ENCODE measurements at regions not wholly inside any gene's neighbourhood (a gene's known extent, or its start where the extent isn't known, plus 50 kb on each side); places are given as distances from the start of the nearest gene placed in this dataset.

DNA sequence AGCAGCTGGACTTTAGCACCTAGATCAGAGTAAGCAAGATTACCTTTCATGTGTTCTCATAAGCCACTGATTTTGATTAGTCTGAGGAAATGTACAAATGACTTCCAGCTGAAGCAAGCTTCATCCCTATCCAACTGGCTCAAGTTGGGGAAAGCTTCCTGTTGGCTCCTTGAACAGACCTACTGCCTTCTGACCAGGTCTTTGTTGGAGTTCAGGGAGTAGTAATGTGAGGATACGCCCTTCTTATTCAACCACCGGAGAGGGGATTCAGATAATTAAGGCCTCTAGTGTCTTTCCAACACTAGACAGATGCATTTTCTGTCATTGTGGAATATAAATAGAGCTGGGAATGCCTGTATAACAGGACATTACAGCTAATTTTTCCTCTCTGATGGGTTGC is 268.9 kb downstream of the TGFB2 start:
- intact Hi-C loops (cut with DNase I), result no loop called here
- H3K27ac ChIP-seq, result no peak overlapping the region
- no peak for DNase-seq
- TF ChIP-seq POLR2A (IDR thresholded peaks at IDR 0.05), result no peak
- no peaks in the 10 kb centered on the region for H3K36me3 ChIP-seq
- WGBS, 3 donors, result 86 to 96% (median 94%) methylated on average over 2 of the region's 2 CpGs
- H3K9me3 ChIP-seq, result no peaks in the 10 kb centered on the region
- no peak overlapping the region for H3K4me3 ChIP-seq
- H3K4me1 ChIP-seq (ENCODE audit: insufficient read depth), result no peaks in the 10 kb centered on the region
- no peaks in the 10 kb centered on the region for H3K27me3 ChIP-seq

DNA sequence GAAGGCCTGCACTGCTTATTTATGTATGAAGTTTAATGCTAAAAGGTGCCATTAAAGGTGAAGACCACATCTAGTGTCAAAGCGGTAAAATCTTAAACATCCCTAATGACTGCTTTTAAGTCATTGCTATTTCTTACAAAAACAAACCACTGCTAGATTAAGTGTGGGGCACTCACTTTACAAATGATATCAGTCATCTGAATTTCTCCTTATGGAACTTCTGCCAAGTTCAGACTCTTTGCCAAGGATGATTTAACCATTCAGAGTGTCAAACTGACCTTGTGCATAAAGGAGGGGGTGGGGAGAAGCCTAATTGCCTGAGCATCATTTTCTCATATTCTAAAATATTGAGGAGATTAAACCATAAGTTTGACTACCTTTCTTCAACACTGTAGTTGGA is 271.5 kb downstream of the TGFB2 start:
- Histone ChIP-seq H3K4me1 (ENCODE audit: insufficient read depth) (no peaks in the 10 kb centered on the region), H3K36me3 (no peaks in the 10 kb centered on the region), H3K4me3 (no peak overlapping the region), H3K27me3 (no peaks in the 10 kb centered on the region), H3K9me3 (no peaks in the 10 kb centered on the region), H3K27ac (no peak overlapping the region)
- TF ChIP-seq, protein P1, sequence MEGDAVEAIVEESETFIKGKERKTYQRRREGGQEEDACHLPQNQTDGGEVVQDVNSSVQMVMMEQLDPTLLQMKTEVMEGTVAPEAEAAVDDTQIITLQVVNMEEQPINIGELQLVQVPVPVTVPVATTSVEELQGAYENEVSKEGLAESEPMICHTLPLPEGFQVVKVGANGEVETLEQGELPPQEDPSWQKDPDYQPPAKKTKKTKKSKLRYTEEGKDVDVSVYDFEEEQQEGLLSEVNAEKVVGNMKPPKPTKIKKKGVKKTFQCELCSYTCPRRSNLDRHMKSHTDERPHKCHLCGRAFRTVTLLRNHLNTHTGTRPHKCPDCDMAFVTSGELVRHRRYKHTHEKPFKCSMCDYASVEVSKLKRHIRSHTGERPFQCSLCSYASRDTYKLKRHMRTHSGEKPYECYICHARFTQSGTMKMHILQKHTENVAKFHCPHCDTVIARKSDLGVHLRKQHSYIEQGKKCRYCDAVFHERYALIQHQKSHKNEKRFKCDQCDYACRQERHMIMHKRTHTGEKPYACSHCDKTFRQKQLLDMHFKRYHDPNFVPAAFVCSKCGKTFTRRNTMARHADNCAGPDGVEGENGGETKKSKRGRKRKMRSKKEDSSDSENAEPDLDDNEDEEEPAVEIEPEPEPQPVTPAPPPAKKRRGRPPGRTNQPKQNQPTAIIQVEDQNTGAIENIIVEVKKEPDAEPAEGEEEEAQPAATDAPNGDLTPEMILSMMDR (IDR thresholded peaks at IDR 0.05), result no peak
- no peak for TF ChIP-seq EP300 (IDR thresholded peaks at IDR 0.05)
- intact Hi-C loops (cut with DNase I), result no loop called here
- no peak for DNase-seq
- WGBS, 3 donors, result 44 to 80% (median 62%) methylated on average over 1 of the region's 1 CpG

DNA sequence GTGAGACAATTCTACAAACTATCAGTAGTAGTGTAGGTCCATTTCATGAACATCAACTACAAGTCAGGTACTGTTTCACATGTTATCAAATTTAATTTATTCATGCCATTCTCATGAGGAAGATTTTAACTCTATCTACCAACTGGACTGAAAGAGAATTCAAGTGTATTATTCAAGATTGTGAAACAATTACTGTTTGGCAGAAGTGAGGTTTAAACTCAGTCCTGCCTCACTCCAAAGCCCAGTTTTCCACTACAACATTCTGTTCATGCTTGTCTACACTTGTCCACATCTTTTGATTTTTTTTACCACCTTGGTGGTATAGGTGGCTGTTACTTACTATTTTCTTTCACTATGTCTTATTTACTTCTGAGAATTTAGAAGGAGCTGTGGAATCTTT is 272.9 kb downstream of the TGFB2 start:
- Histone ChIP-seq H3K27ac (no peak overlapping the region), H3K27me3 (no peaks in the 10 kb centered on the region), H3K4me3 (no peak overlapping the region), H3K36me3 (no peaks in the 10 kb centered on the region), H3K4me1 (ENCODE audit: insufficient read depth) (no peaks in the 10 kb centered on the region), H3K9me3 (no peaks in the 10 kb centered on the region)
- intact Hi-C loops (cut with DNase I), result no loop called here
- DNase-seq, result no peak
- TF ChIP-seq POLR2A (IDR thresholded peaks at IDR 0.05) (no peak), EP300 (IDR thresholded peaks at IDR 0.05) (no peak)
- TF ChIP-seq, protein P1 (IDR thresholded peaks at IDR 0.05), result no peak

DNA sequence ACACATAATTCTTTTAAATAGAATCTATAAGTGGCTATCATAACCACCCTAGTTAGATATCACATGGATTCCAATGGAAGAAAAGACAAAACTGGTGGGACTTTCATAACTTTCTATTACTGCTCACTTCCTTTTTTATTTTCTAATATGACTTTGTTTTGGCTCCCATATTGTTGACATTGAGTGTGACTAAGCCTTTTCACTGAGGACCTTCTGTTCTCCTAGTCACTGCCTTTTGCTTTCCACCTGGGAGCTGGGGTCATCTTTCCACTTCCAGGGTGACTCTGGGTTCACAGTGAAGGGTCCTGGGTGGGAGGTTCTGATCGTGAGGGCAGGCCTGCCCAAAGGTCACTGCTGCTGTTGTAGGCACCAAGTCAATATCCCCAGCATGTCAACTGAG is 275.8 kb downstream of the TGFB2 start:
- DNase-seq, result no peak
- WGBS, 3 donors, result 60 to 68% (median 67%) methylated on average over 1 of the region's 1 CpG
- no peaks in the 10 kb centered on the region for H3K36me3 ChIP-seq
- H3K9me3 ChIP-seq, result no peaks in the 10 kb centered on the region
- H3K4me1 ChIP-seq (ENCODE audit: insufficient read depth), result peaks cover 2% of the 10 kb centered on the region
- no peak overlapping the region for H3K27ac ChIP-seq
- no peaks in the 10 kb centered on the region for H3K27me3 ChIP-seq
- no peak for TF ChIP-seq POLR2A (IDR thresholded peaks at IDR 0.05)
- no peak for TF ChIP-seq EP300 (IDR thresholded peaks at IDR 0.05)
- TF ChIP-seq, protein P1 (IDR thresholded peaks at IDR 0.05), result no peak
- no peak overlapping the region for H3K4me3 ChIP-seq
- intact Hi-C loops (cut with DNase I), result no loop called here

DNA sequence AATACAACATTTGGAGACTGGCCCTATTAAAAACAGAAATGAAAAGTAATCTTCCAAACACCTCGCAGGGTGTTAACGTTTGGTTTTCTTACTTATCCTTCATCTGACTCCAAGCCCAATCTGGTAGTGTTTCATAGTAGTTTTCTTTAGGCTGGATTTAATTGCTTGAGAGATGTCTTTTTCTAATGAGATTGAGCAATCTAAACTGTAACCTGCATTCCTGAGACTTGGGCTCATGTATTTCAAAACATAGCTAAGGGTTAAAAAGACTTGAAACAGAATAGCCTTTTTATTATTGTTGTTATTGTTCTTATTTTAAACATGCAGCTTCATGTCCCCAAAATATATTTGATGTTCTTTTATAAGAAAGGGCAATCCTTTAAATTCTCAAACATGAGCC is 278.9 kb downstream of the TGFB2 start:
- H3K9me3 ChIP-seq, result no peaks in the 10 kb centered on the region
- 45 to 80% (median 60%) methylated on average over 2 of the region's 2 CpGs for WGBS, 3 donors
- H3K27me3 ChIP-seq, result no peaks in the 10 kb centered on the region
- DNase-seq, result no peak
- H3K4me1 ChIP-seq (ENCODE audit: insufficient read depth), result peaks cover 2% of the 10 kb centered on the region
- intact Hi-C loops (cut with DNase I), result no loop called here
- H3K27ac ChIP-seq, result no peak overlapping the region
- no peak overlapping the region for H3K4me3 ChIP-seq
- TF ChIP-seq EP300 (IDR thresholded peaks at IDR 0.05) (no peak), POLR2A (IDR thresholded peaks at IDR 0.05) (no peak)
- TF ChIP-seq, protein P1 (IDR thresholded peaks at IDR 0.05), result no peak
- no peaks in the 10 kb centered on the region for H3K36me3 ChIP-seq

Data from ovary (tissue), 7 donors.